D721Med (cell line): ENCODE measurements at regions not wholly inside any gene's neighbourhood (a gene's known extent, or its start where the extent isn't known, plus 50 kb on each side); places are given as distances from the start of the nearest gene placed in this dataset.

Source experiments
- DNase-seq: peaks from one replicate; pipeline ENCODE4 v3.0.0; 2011; ENCODE audit warnings: low spot score; ENCODE audit not compliant: insufficient read length
- FAIRE-seq: peaks from 2 replicates; lab custom pipeline; 2011; peaks lifted over from hg19 to GRCh38; lab: Jason Lieb, UNC
- CTCF ChIP-seq: IDR thresholded peaks from 2 replicates; pipeline ENCODE4 v1.5.1; 2012; ENCODE audit warnings: mild to moderate bottlenecking, control low read depth; ENCODE audit not compliant: insufficient read depth; ENCODE audit errors: missing control alignments

- DNase-seq: no peak
These were observed 239.9 kb upstream of the ZNF32 start for GRCh38 chr10:43888586-43888985.

GRCh38 chr10:43885842-43886241, 237.2 kb upstream of the ZNF32 start:
- TF ChIP-seq CTCF: no peak
- FAIRE-seq: no peak
- no peak for DNase-seq

More at GRCh38 chr10:43888586-43888985, 239.9 kb upstream of the ZNF32 start:
- FAIRE-seq: no peak
- no peak for TF ChIP-seq CTCF

GRCh38 chr10:43885252-43885651, 236.6 kb upstream of the ZNF32 start:
- DNase-seq (no peak), FAIRE-seq (no peak)
- no peak for TF ChIP-seq CTCF

- DNase-seq (no peak), FAIRE-seq (no peak)
- no peak for TF ChIP-seq CTCF
These were observed 235.9 kb upstream of the ZNF32 start for GRCh38 chr10:43884501-43885105.

- no peak for TF ChIP-seq CTCF
- no peak for FAIRE-seq
- no peak for DNase-seq
These were observed 234.0 kb upstream of the ZNF32 start for GRCh38 chr10:43882711-43883110.

- DNase-seq (no peak), FAIRE-seq (no peak)
- no peak for TF ChIP-seq CTCF
These were observed 233.0 kb upstream of the ZNF32 start for GRCh38 chr10:43881657-43882056.

GRCh38 chr10:43880160-43880559, 231.5 kb upstream of the ZNF32 start:
- FAIRE-seq: no peak
- no peak for DNase-seq
- TF ChIP-seq CTCF: no peak
